ENCODE measurements at regions not wholly inside any gene's neighbourhood (a gene's known extent, or its start where the extent isn't known, plus 50 kb on each side); places are given as distances from the start of the nearest gene placed in this dataset.

DNA sequence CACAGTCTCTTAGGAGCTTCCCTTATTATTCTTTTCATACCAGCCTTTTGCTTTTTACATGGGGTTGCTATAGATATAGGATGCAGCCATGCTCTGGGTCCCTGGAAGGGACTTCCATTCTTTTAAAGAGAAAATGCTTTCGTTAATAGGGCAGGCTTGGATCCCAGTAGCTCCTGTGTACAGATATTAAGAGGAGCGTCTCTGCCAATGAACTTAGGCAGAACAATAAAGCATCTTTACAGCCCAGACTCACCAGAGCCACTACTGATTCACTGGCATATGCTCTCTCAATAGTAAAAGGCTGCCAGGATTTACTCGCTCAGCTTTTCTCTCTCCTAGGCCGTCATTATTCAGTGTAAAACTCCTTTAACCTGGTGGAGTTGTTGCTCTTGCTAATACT lies 1385.4 kb upstream of the PIK3C3 start:
- no peaks in the 10 kb centered on the region for H3K9me2 ChIP-seq (ENCODE audit: insufficient read depth, low read length)
- H3K4me2 ChIP-seq (ENCODE audit: low read length) = no peak overlapping the region
- ChIA-PET CTCF (ENCODE audit: unreplicated experiment) (no interaction called here), POLR2A (no interaction called here)
- no peak overlapping the region for H3K27ac ChIP-seq (ENCODE audit: low read depth, low read length, poor library complexity, severe bottlenecking)
- TF ChIP-seq, protein P1, sequence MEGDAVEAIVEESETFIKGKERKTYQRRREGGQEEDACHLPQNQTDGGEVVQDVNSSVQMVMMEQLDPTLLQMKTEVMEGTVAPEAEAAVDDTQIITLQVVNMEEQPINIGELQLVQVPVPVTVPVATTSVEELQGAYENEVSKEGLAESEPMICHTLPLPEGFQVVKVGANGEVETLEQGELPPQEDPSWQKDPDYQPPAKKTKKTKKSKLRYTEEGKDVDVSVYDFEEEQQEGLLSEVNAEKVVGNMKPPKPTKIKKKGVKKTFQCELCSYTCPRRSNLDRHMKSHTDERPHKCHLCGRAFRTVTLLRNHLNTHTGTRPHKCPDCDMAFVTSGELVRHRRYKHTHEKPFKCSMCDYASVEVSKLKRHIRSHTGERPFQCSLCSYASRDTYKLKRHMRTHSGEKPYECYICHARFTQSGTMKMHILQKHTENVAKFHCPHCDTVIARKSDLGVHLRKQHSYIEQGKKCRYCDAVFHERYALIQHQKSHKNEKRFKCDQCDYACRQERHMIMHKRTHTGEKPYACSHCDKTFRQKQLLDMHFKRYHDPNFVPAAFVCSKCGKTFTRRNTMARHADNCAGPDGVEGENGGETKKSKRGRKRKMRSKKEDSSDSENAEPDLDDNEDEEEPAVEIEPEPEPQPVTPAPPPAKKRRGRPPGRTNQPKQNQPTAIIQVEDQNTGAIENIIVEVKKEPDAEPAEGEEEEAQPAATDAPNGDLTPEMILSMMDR (conservative IDR thresholded peaks at IDR 0.05; ENCODE audit: low read length) = no peak
- H3K36me3 ChIP-seq (ENCODE audit: insufficient read depth, low read length) = no peaks in the 10 kb centered on the region
- H2AFZ ChIP-seq (ENCODE audit: low read length) = no peak overlapping the region
- no peaks in the 10 kb centered on the region for H3K4me1 ChIP-seq (ENCODE audit: insufficient read depth, low read length, poor library complexity, severe bottlenecking)
- no peak for DNase-seq (ENCODE audit: low spot score)
- no peaks in the 10 kb centered on the region for H3K79me2 ChIP-seq (ENCODE audit: insufficient read depth, low read depth, low read length)
- intact Hi-C loops (cut with micrococcal nuclease; ENCODE audit: unreplicated experiment) = no loop called here
- no peaks in the 10 kb centered on the region for H4K20me1 ChIP-seq (ENCODE audit: insufficient read depth, low read length)
- H3K9me3 ChIP-seq (ENCODE audit: low read length) = no peaks in the 10 kb centered on the region
- no TSS peak for BruUV-seq (replicated peaks)
- no peak overlapping the region for H3K4me3 ChIP-seq (ENCODE audit: low read depth, low read length, poor library complexity, severe bottlenecking)

DNA sequence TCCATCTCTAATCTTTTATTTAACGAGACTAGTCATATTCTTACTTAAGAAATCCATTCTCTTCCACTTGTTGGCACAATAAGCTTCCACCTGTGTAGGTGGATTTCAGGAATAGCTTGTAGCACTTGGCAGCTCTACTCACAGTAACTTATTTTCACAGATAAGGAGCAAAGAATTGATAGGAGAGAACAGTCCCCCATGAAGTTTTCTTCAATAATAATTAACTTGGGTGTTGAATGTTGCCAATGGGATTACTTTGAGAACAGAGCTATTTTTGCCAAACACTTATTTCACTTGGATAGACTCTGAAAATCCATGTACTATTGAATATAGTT lies 1388.6 kb upstream of the PIK3C3 start:
- Histone ChIP-seq H3K9me3 (ENCODE audit: low read length) (no peaks in the 10 kb centered on the region), H3K9me2 (ENCODE audit: insufficient read depth, low read length) (no peaks in the 10 kb centered on the region), H3K4me1 (ENCODE audit: insufficient read depth, low read length, poor library complexity, severe bottlenecking) (no peaks in the 10 kb centered on the region), H3K4me3 (ENCODE audit: low read depth, low read length, poor library complexity, severe bottlenecking) (no peak overlapping the region), H3K27ac (ENCODE audit: low read depth, low read length, poor library complexity, severe bottlenecking) (no peak overlapping the region), H3K36me3 (ENCODE audit: insufficient read depth, low read length) (no peaks in the 10 kb centered on the region), H4K20me1 (ENCODE audit: insufficient read depth, low read length) (no peaks in the 10 kb centered on the region), H2AFZ (ENCODE audit: low read length) (no peak overlapping the region), H3K4me2 (ENCODE audit: low read length) (no peak overlapping the region), H3K79me2 (ENCODE audit: insufficient read depth, low read depth, low read length) (no peaks in the 10 kb centered on the region)
- TF ChIP-seq EZH2phosphoT487 (IDR thresholded peaks at IDR 0.05; ENCODE audit: borderline replicate concordance, low read depth, low read length) = no peak
- TF ChIP-seq, protein P1 (conservative IDR thresholded peaks at IDR 0.05; ENCODE audit: low read length) = no peak
- intact Hi-C loops (cut with micrococcal nuclease; ENCODE audit: unreplicated experiment) = no loop called here
- POLR2A ChIA-PET = no interaction called here
- DNase-seq (ENCODE audit: low spot score) = no peak
- BruUV-seq (replicated peaks) = no TSS peak
- CTCF ChIA-PET (ENCODE audit: unreplicated experiment) = no interaction called here

DNA sequence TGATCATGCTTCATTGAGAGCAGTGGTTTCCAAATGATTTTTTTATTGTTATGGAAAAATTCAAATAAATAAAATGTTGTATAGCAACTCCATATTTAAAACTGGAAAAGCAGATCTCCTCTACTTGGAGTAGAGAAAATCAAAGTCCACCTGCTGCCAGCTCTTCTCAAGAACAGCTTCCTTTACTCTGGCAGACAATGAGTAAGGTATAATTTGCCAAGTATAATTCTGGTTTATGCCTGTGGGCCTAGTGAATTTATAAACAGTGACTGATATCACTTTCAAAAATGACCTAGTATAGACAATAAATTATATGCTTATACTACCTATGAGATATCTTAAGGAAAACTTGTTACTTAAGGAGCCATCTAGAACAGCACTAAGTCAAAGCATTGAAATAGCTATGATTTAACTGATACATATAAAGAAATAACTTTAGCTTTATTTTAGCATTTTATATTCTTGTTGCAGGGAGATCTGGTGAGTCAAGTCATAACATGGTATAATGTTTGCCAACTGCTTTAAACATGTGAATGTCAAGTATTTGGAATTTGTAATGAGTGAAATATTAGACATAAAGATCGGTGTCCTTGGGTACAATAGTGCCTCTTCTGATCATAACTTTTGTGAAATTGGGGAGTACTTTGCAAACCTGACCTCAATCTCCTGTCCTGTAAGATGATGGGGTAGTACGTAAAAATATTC lies 1389.1 kb upstream of the PIK3C3 start:
- no peaks in the 10 kb centered on the region for H3K36me3 ChIP-seq (ENCODE audit: insufficient read depth, low read length)
- H3K9me3 ChIP-seq (ENCODE audit: low read length) = no peaks in the 10 kb centered on the region
- H4K20me1 ChIP-seq (ENCODE audit: insufficient read depth, low read length) = no peaks in the 10 kb centered on the region
- no peak overlapping the region for H3K4me2 ChIP-seq (ENCODE audit: low read length)
- DNase-seq (ENCODE audit: low spot score) = no peak
- BruUV-seq (replicated peaks) = no TSS peak
- H3K9me2 ChIP-seq (ENCODE audit: insufficient read depth, low read length) = no peaks in the 10 kb centered on the region
- CTCF ChIA-PET (ENCODE audit: unreplicated experiment) = no interaction called here
- H3K79me2 ChIP-seq (ENCODE audit: insufficient read depth, low read depth, low read length) = no peaks in the 10 kb centered on the region
- intact Hi-C loops (cut with micrococcal nuclease; ENCODE audit: unreplicated experiment) = no loop called here
- TF ChIP-seq EZH2phosphoT487 (IDR thresholded peaks at IDR 0.05; ENCODE audit: borderline replicate concordance, low read depth, low read length) = no peak
- TF ChIP-seq, protein P1 (conservative IDR thresholded peaks at IDR 0.05; ENCODE audit: low read length) = no peak
- POLR2A ChIA-PET = no interaction called here
- no peak overlapping the region for H3K4me3 ChIP-seq (ENCODE audit: low read depth, low read length, poor library complexity, severe bottlenecking)
- no peak overlapping the region for H3K27ac ChIP-seq (ENCODE audit: low read depth, low read length, poor library complexity, severe bottlenecking)
- H2AFZ ChIP-seq (ENCODE audit: low read length) = no peak overlapping the region
- no peaks in the 10 kb centered on the region for H3K4me1 ChIP-seq (ENCODE audit: insufficient read depth, low read length, poor library complexity, severe bottlenecking)
